SK-N-SH (cell line): ENCODE measurements at regions not wholly inside any gene's neighbourhood (a gene's known extent, or its start where the extent isn't known, plus 50 kb on each side); places are given as distances from the start of the nearest gene placed in this dataset.

Experiments
- CTCF ChIA-PET: fragments of 300-600, 350-600 bp; formaldehyde crosslinking; extraction: SDS; loops from one replicate; lab custom pipeline; 2021; lab: Yijun Ruan, JAX
- POLR2A ChIA-PET: fragments of 350-600 bp; sonication (Branson Sonifier 250); formaldehyde crosslinking; extraction: SDS; loops from one replicate; lab custom pipeline; 2020; ENCODE audit warnings: antibody characterized with exemption, inconsistent platforms; lab: Yijun Ruan, JAX
- DNase-seq: peaks from one replicate; pipeline ENCODE4 v3.0.0; 2012
- H2AFZ ChIP-seq: fragments of 200-600 bp; sonication (generic); 2 replicates; pipeline ENCODE4 v1.8.1; 2016; ENCODE audit warnings: antibody characterized with exemption, mild to moderate bottlenecking, low read depth
- H3F3A ChIP-seq: fragments of 200-600 bp; sonication (generic); replicated peaks from 2 replicates; pipeline ENCODE3; 2016; ENCODE audit warnings: antibody characterized with exemption, mild to moderate bottlenecking; ENCODE audit not compliant: insufficient read depth
- H3K27ac ChIP-seq, 2 experiments: fragments of 200-500 bp in 1 of 2; fragments of 200-600 bp in 1 of 2; sonication (Bioruptor generic) in 1 of 2; sonication (generic), shearing (Covaris generic) in 1 of 2; 2 replicates each; pipeline versions ENCODE4 v1.5.1 to v1.6.1; 2014 to 2016; ENCODE audit warnings: low read depth in 2 of 2, inconsistent platforms in 1 of 2, low read length in 1 of 2, mild to moderate bottlenecking in 1 of 2, mixed read lengths in 1 of 2
- H3K27me3 ChIP-seq: fragments of 200-600 bp; sonication (generic), shearing (Covaris generic); 2 replicates; pipeline ENCODE4 v1.6.1; 2016; ENCODE audit warnings: mixed run types; ENCODE audit not compliant: insufficient read depth
- H3K36me3 ChIP-seq, 2 experiments: fragments of 200-500 bp in 1 of 2; fragments of 200-600 bp in 1 of 2; sonication (Bioruptor generic) in 1 of 2; sonication (generic) in 1 of 2; replicated peaks in 1 of 2; 2 replicates each; pipeline versions ENCODE3 to v1.5.1; 2014 to 2016; ENCODE audit warnings: low read length in 1 of 2, mild to moderate bottlenecking in 1 of 2; ENCODE audit not compliant: insufficient read depth in 2 of 2, control insufficient read depth in 1 of 2
- H3K4me1 ChIP-seq, 2 experiments: fragments of 200-500 bp in 1 of 2; fragments of 200-600 bp in 1 of 2; sonication (Bioruptor generic) in 1 of 2; sonication (generic), shearing (Covaris generic) in 1 of 2; 2 replicates each; pipeline versions ENCODE4 v1.5.1 to v1.6.1; 2014 to 2016; ENCODE audit warnings: low read depth in 1 of 2, low read length in 1 of 2, mixed run types in 1 of 2; ENCODE audit not compliant: insufficient read depth in 2 of 2, control insufficient read depth in 1 of 2
- H3K4me2 ChIP-seq: fragments of 200-600 bp; sonication (generic), shearing (Covaris generic); 2 replicates; pipeline ENCODE4 v1.6.1; 2017; ENCODE audit warnings: mixed run types
- H3K4me3 ChIP-seq, 2 experiments: fragments of 200-500 bp in 1 of 2; fragments of 200-600 bp in 1 of 2; sonication (Bioruptor generic) in 1 of 2; sonication (generic), shearing (Covaris generic) in 1 of 2; 2 replicates each; pipeline versions ENCODE4 v1.5.1 to v1.8.1; 2014 to 2016; ENCODE audit warnings: low read depth in 2 of 2, inconsistent platforms in 1 of 2, low read length in 1 of 2, mild to moderate bottlenecking in 1 of 2, mixed read lengths in 1 of 2, moderate library complexity in 1 of 2
- H3K79me2 ChIP-seq: fragments of 200-600 bp; sonication (generic); 2 replicates; pipeline ENCODE4 v1.8.1; 2017; ENCODE audit warnings: mild to moderate bottlenecking; ENCODE audit not compliant: insufficient read depth
- H3K9ac ChIP-seq: fragments of 200-600 bp; sonication (generic); 2 replicates; pipeline ENCODE4 v1.6.1; 2017; ENCODE audit warnings: mixed run types
- H3K9me2 ChIP-seq: fragments of 200-600 bp; sonication (generic); 2 replicates; pipeline ENCODE4 v1.6.1; 2017; ENCODE audit warnings: mixed run types
- H3K9me3 ChIP-seq: fragments of 200-600 bp; sonication (generic); 2 replicates; pipeline ENCODE4 v1.6.1; 2017; ENCODE audit warnings: mixed run types, mild to moderate bottlenecking, moderate library complexity
- H4K20me1 ChIP-seq: fragments of 200-600 bp; sonication (generic); 2 replicates; pipeline ENCODE4 v1.6.1; 2017; ENCODE audit warnings: mild to moderate bottlenecking, mixed run types; ENCODE audit not compliant: insufficient read depth
- CHD2 ChIP-seq: fragments of 150-350 bp; IDR thresholded peaks from 2 replicates; pipeline ENCODE4 v1.6.1; 2018; ENCODE audit warnings: low read length; ENCODE audit not compliant: partially characterized antibody
- EP300 ChIP-seq, 2 experiments: IDR thresholded peaks; 2 replicates each; pipeline versions ENCODE4 v1.4.0 to v1.6.1; 2012; ENCODE audit warnings: borderline replicate concordance in 1 of 2, low read depth in 1 of 2, low read length in 1 of 2
- EZH2phosphoT487 ChIP-seq: fragments of 200-600 bp; sonication (generic); IDR thresholded peaks from 2 replicates; pipeline ENCODE4 v1.6.1; 2017; ENCODE audit warnings: low read depth, mixed run types, mild to moderate bottlenecking, antibody characterized with exemption, moderate library complexity, borderline replicate concordance
- FOSL2 ChIP-seq: IDR thresholded peaks from 2 replicates; pipeline ENCODE4 v1.4.0; 2012; ENCODE audit warnings: low read depth, mild to moderate bottlenecking, moderate library complexity, borderline replicate concordance
- FOXJ3 ChIP-seq: sonication (generic); formaldehyde crosslinking; IDR thresholded peaks from 2 replicates; pipeline ENCODE4 v1.5.1; 2020; ENCODE audit warnings: mild to moderate bottlenecking, missing genetic modification reagents
- GABPA ChIP-seq: IDR thresholded peaks from 2 replicates; pipeline ENCODE4 v1.4.0; 2012; ENCODE audit warnings: low read depth, mild to moderate bottlenecking
- JUND ChIP-seq: IDR thresholded peaks from 2 replicates; pipeline ENCODE4 v1.4.0; 2012
- MEF2A ChIP-seq: IDR thresholded peaks from 2 replicates; pipeline ENCODE4 v1.4.0; 2012; ENCODE audit warnings: low read depth, borderline replicate concordance
- MXI1 ChIP-seq: IDR thresholded peaks from 2 replicates; pipeline ENCODE4 v1.6.1; 2012; ENCODE audit warnings: mild to moderate bottlenecking, low read depth, low read length, improper control_type of control experiment
- NRF1 ChIP-seq: IDR thresholded peaks from 2 replicates; pipeline ENCODE4 v1.6.1; 2012; ENCODE audit warnings: low read depth, mild to moderate bottlenecking, low read length
- POLR2AphosphoS5 ChIP-seq: IDR thresholded peaks from 2 replicates; pipeline ENCODE4 v1.6.1; 2012; ENCODE audit warnings: low read depth, low read length
- RAD21 ChIP-seq: IDR thresholded peaks from 2 replicates; pipeline ENCODE4 v1.6.1; 2012; ENCODE audit warnings: mild to moderate bottlenecking, low read length
- RCOR1 ChIP-seq: fragments of 150-350 bp; IDR thresholded peaks from 2 replicates; pipeline ENCODE4 v1.6.1; 2017; ENCODE audit warnings: antibody characterized with exemption, low read length
- REST ChIP-seq: IDR thresholded peaks from 2 replicates; pipeline ENCODE4 v1.6.1; 2012; ENCODE audit warnings: mild to moderate bottlenecking, low read depth, low read length, moderate library complexity
- RXRA ChIP-seq: IDR thresholded peaks from 2 replicates; pipeline ENCODE4 v1.4.0; 2012; ENCODE audit warnings: low read depth, mild to moderate bottlenecking, borderline replicate concordance
- SMC3 ChIP-seq: IDR thresholded peaks from 2 replicates; pipeline ENCODE4 v1.6.1; 2012; ENCODE audit warnings: low read depth, low read length, improper control_type of control experiment
- TAF1 ChIP-seq: IDR thresholded peaks from 2 replicates; pipeline ENCODE4 v1.6.1; 2012; ENCODE audit warnings: low read depth, mild to moderate bottlenecking, low read length, moderate library complexity, borderline replicate concordance
- TCF12 ChIP-seq: IDR thresholded peaks from 2 replicates; pipeline ENCODE4 v1.4.0; 2012
- USF2 ChIP-seq: fragments of 150-350 bp; IDR thresholded peaks from 2 replicates; pipeline ENCODE4 v1.6.1; 2017; ENCODE audit warnings: antibody characterized with exemption, low read length, low read depth, borderline replicate concordance
- WGBS: methylation state at CpG from one replicate; pipeline ENCODE4 v1.1.6; 2017; ENCODE audit warnings: low lambda C conversion rate; 5-methylcytosine and 5-hydroxymethylcytosine counted together

GRCh38 chr20:24203526-24204183 is 215.1 kb upstream of the GGTLC1 start (continued):
- TF ChIP-seq REST (no peak), RXRA (no peak), POLR2AphosphoS5 (no peak), EP300 (IDR thresholded peaks at IDR 0.05; ENCODE audit: borderline replicate concordance in 1 of 2, low read depth in 1 of 2, low read length in 1 of 2) (no peak), USF2 (no peak), TAF1 (no peak), FOXJ3 (CRISPR knock-in tag) (no peak)

DNA sequence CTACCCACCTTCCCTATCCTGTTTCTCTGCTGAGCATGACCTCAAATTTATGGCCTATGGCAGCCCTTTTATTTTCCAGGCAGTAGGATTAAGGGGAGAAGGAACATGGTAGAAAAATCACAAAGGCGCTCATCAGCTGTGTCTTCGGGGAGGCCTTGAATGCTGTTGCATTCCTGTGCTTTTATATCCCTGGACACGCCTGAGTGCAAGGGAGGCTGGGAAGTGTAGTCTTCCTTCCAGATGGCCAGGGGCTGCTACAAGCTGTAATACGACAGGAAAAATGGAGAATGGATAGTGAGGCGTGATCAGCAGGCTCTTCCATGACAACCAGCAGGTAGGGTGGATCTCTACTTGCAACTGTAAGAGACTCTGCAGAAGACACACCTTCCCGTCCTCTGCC is 210.9 kb upstream of the GGTLC1 start:
- H3F3A ChIP-seq, result no peaks in the 10 kb centered on the region
- no peak overlapping the region for H2AFZ ChIP-seq
- no peak overlapping the region for H3K4me2 ChIP-seq
- no peak overlapping the region for H3K9ac ChIP-seq
- TF ChIP-seq RCOR1 (no peak), JUND (no peak), EZH2phosphoT487 (no peak), NRF1 (no peak), TCF12 (no peak), USF2 (no peak), MXI1 (no peak), SMC3 (no peak), GABPA (no peak), RXRA (no peak), RAD21 (no peak), FOSL2 (no peak), REST (no peak), CHD2 (no peak), MEF2A (no peak)
- no peaks in the 10 kb centered on the region for H3K4me1 ChIP-seq
- 29% methylated on average over 6 of the region's 6 CpGs for WGBS
- H3K9me2 ChIP-seq, result no peaks in the 10 kb centered on the region
- H3K79me2 ChIP-seq, result no peaks in the 10 kb centered on the region
- DNase-seq, result no peak
- H4K20me1 ChIP-seq, result no peaks in the 10 kb centered on the region
- ChIA-PET POLR2A (no interaction called here), CTCF (no interaction called here)
- H3K27me3 ChIP-seq, result no peaks in the 10 kb centered on the region
- no peaks in the 10 kb centered on the region for H3K9me3 ChIP-seq
- H3K27ac ChIP-seq, result no peak overlapping the region
- H3K36me3 ChIP-seq, result no peaks in the 10 kb centered on the region
- H3K4me3 ChIP-seq, result no peak overlapping the region
